ENCODE measurements at regions not wholly inside any gene's neighbourhood (a gene's known extent, or its start where the extent isn't known, plus 50 kb on each side); places are given as distances from the start of the nearest gene placed in this dataset.

- in situ Hi-C loops (cut with MboI; ENCODE audit: low pct_unique_long_range_greater_than_20kb, low sequenced_read_pairs, unreplicated experiment), result no loop called here
- TF ChIP-seq CTCF (IDR thresholded peaks at IDR 0.05; ENCODE audit: extremely low read depth, insufficient read depth, missing control alignments), result no peak
- no peak for DNase-seq (ENCODE audit: low spot score)
Measured at GRCh38 chr13:33349986-33350826, 64.7 kb upstream of the STARD13 start.

GRCh38 chr13:33351319-33351718, 65.8 kb upstream of the STARD13 start:
- no peak for DNase-seq (ENCODE audit: low spot score)
- in situ Hi-C loops (cut with MboI; ENCODE audit: low pct_unique_long_range_greater_than_20kb, low sequenced_read_pairs, unreplicated experiment), result no loop called here
- no peak for TF ChIP-seq CTCF (IDR thresholded peaks at IDR 0.05; ENCODE audit: extremely low read depth, insufficient read depth, missing control alignments)

- in situ Hi-C loops (cut with MboI; ENCODE audit: low pct_unique_long_range_greater_than_20kb, low sequenced_read_pairs, unreplicated experiment), result no loop called here
- DNase-seq (ENCODE audit: low spot score), result no peak
- TF ChIP-seq CTCF (IDR thresholded peaks at IDR 0.05; ENCODE audit: extremely low read depth, insufficient read depth, missing control alignments), result no peak
Measured at GRCh38 chr13:33352041-33352440, 66.5 kb upstream of the STARD13 start.

- DNase-seq (ENCODE audit: low spot score), result no peak
- no peak for TF ChIP-seq CTCF (IDR thresholded peaks at IDR 0.05; ENCODE audit: extremely low read depth, insufficient read depth, missing control alignments)
- in situ Hi-C loops (cut with MboI; ENCODE audit: low pct_unique_long_range_greater_than_20kb, low sequenced_read_pairs, unreplicated experiment), result no loop called here
Measured at GRCh38 chr13:33352526-33352925, 67.0 kb upstream of the STARD13 start.

- in situ Hi-C loops (cut with MboI; ENCODE audit: low pct_unique_long_range_greater_than_20kb, low sequenced_read_pairs, unreplicated experiment), result no loop called here
- no peak for TF ChIP-seq CTCF (IDR thresholded peaks at IDR 0.05; ENCODE audit: extremely low read depth, insufficient read depth, missing control alignments)
- peak; percentile 65 for DNase-seq (ENCODE audit: low spot score)
Measured at GRCh38 chr13:33353210-33353609, 67.7 kb upstream of the STARD13 start.

GRCh38 chr13:33353646-33354045, 68.1 kb upstream of the STARD13 start:
- TF ChIP-seq CTCF (IDR thresholded peaks at IDR 0.05; ENCODE audit: extremely low read depth, insufficient read depth, missing control alignments), result no peak
- in situ Hi-C loops (cut with MboI; ENCODE audit: low pct_unique_long_range_greater_than_20kb, low sequenced_read_pairs, unreplicated experiment), result no loop called here
- no peak for DNase-seq (ENCODE audit: low spot score)
